Central memory CD8-positive, alpha-beta T cell (primary cell): ENCODE measurements at regions not wholly inside any gene's neighbourhood (a gene's known extent, or its start where the extent isn't known, plus 50 kb on each side); places are given as distances from the start of the nearest gene placed in this dataset.
"Not testable (repeated sequence)": the region's sequence is repeated elsewhere in the genome, so short reads cannot be mapped to it uniquely, and the experiment has no call there.

Source experiments
- ATAC-seq: fragments of 150-1000 bp; cut with Tn5 transposase; replicated peaks from 2 replicates; pipeline ENCODE4 v1.10.0; 2022; ENCODE audit warnings: mild to moderate bottlenecking, moderate FRiP score, moderate number of reproducible peaks; ENCODE audit not compliant: poor library complexity, severe bottlenecking; ENCODE audit errors: extremely low read depth
- DNase-seq, 2 donors: peaks; one replicate each; pipeline ENCODE4 v3.0.0; 2021; ENCODE audit warnings: low spot score in 2 of 2
- H3K27ac Mint-ChIP-seq: one replicate; pipeline ENCODE4 v1.8.0; 2022; ENCODE audit warnings: low read depth, mild to moderate bottlenecking, moderate library complexity, mixed read lengths
- H3K27me3 Mint-ChIP-seq: one replicate; pipeline ENCODE4 v1.8.0; 2022; ENCODE audit warnings: mixed read lengths
- H3K36me3 Mint-ChIP-seq: one replicate; pipeline ENCODE4 v1.8.0; 2022; ENCODE audit warnings: mild to moderate bottlenecking, moderate library complexity, mixed read lengths; ENCODE audit not compliant: insufficient read depth
- H3K4me1 Mint-ChIP-seq: one replicate; pipeline ENCODE4 v1.8.0; 2022; ENCODE audit warnings: mixed read lengths
- H3K4me3 Mint-ChIP-seq: one replicate; pipeline ENCODE4 v1.8.0; 2022; ENCODE audit warnings: mild to moderate bottlenecking, moderate library complexity, mixed read lengths
- H3K9me3 Mint-ChIP-seq: one replicate; pipeline ENCODE4 v1.8.0; 2022; ENCODE audit warnings: mixed read lengths

GRCh38 chr22:46044621-46045458, 67.9 kb upstream of the WNT7B start:
- Mint-ChIP-seq H3K27me3 (no peaks in the 10 kb centered on the region), H3K4me1 (peaks cover 12% of the 10 kb centered on the region), H3K9me3 (no peaks in the 10 kb centered on the region), H3K36me3 (peaks cover 4% of the 10 kb centered on the region), H3K27ac (peak overlapping the region; percentile 93), H3K4me3 (peak overlapping the region; percentile 79)
- no peak for DNase-seq
- ATAC-seq, result peak; percentile 42

GRCh38 chr22:46045459-46046298, 68.7 kb upstream of the WNT7B start:
- no peaks in the 10 kb centered on the region for H3K9me3 Mint-ChIP-seq
- H3K27me3 Mint-ChIP-seq, result no peaks in the 10 kb centered on the region
- H3K27ac Mint-ChIP-seq, result peak overlapping the region; percentile 72
- peaks cover 15% of the 10 kb centered on the region for H3K4me1 Mint-ChIP-seq
- ATAC-seq, result no peak
- DNase-seq, result no peak
- peaks cover 2% of the 10 kb centered on the region for H3K36me3 Mint-ChIP-seq
- H3K4me3 Mint-ChIP-seq, result peak overlapping the region; percentile 79

DNA sequence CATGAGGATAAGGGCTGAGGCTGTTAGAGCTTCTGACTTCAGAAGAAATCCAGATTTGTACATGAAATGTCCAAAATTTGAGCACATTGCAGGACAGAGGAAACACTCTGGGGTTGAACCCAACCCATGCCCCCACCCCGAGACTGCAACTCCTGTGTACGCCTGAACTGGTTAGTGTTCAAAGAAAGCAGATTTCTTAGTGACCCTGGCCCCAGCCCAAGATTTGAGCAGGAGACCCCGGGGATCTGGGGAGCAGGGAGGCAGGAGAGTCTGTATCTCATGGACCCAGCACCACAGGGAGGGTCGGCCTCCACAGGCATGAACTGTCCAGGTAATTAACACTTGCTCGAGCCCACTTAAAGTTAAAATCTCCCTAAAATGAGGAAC, 69.3 kb upstream of the WNT7B start:
- H3K27ac Mint-ChIP-seq, result no peak overlapping the region
- peaks cover 15% of the 10 kb centered on the region for H3K4me1 Mint-ChIP-seq
- no peak for ATAC-seq
- H3K4me3 Mint-ChIP-seq, result peak overlapping the region; percentile 79
- peaks cover 2% of the 10 kb centered on the region for H3K36me3 Mint-ChIP-seq
- H3K27me3 Mint-ChIP-seq, result no peaks in the 10 kb centered on the region
- DNase-seq, result no peak
- H3K9me3 Mint-ChIP-seq, result no peaks in the 10 kb centered on the region

DNA sequence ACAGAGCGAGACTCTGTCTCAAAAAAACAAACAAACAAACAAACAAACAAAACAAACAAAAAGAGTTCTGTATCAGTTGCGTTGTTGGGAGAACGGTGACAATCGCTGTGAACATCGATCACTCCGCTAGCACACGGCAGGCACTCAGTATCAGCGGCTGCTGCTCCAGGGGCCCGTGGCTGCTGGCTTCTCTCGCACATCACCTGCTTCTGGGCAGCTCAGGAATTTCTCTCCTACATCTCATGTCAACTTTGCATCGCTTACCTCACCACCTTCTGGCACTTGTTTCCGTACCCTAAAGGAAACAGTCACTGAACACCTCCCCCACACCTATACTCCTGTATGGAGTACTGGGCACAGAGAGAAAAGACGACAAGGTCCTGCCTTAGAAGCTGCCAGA, 70.3 kb upstream of the WNT7B start:
- Mint-ChIP-seq H3K27me3 (no peaks in the 10 kb centered on the region), H3K4me1 (peaks cover 15% of the 10 kb centered on the region), H3K27ac (no peak overlapping the region), H3K4me3 (no peak overlapping the region), H3K36me3 (peaks cover 2% of the 10 kb centered on the region), H3K9me3 (no peaks in the 10 kb centered on the region)
- ATAC-seq (no peak), DNase-seq (no peak)

GRCh38 chr22:46047841-46048595, 71.1 kb upstream of the WNT7B start:
- peaks cover 20% of the 10 kb centered on the region for H3K4me1 Mint-ChIP-seq
- DNase-seq, result no peak
- no peak overlapping the region for H3K27ac Mint-ChIP-seq
- H3K36me3 Mint-ChIP-seq, result peaks cover 3% of the 10 kb centered on the region
- H3K4me3 Mint-ChIP-seq, result no peak overlapping the region
- no peak for ATAC-seq
- no peaks in the 10 kb centered on the region for H3K9me3 Mint-ChIP-seq
- no peaks in the 10 kb centered on the region for H3K27me3 Mint-ChIP-seq

- peaks cover 24% of the 10 kb centered on the region for H3K4me1 Mint-ChIP-seq
- H3K27ac Mint-ChIP-seq, ATAC-seq, H3K4me3 Mint-ChIP-seq, H3K27me3 Mint-ChIP-seq, H3K36me3 Mint-ChIP-seq, H3K9me3 Mint-ChIP-seq, DNase-seq: not testable (repeated sequence)
Observed at GRCh38 chr22:46048661-46049060, 71.7 kb upstream of the WNT7B start.

DNA sequence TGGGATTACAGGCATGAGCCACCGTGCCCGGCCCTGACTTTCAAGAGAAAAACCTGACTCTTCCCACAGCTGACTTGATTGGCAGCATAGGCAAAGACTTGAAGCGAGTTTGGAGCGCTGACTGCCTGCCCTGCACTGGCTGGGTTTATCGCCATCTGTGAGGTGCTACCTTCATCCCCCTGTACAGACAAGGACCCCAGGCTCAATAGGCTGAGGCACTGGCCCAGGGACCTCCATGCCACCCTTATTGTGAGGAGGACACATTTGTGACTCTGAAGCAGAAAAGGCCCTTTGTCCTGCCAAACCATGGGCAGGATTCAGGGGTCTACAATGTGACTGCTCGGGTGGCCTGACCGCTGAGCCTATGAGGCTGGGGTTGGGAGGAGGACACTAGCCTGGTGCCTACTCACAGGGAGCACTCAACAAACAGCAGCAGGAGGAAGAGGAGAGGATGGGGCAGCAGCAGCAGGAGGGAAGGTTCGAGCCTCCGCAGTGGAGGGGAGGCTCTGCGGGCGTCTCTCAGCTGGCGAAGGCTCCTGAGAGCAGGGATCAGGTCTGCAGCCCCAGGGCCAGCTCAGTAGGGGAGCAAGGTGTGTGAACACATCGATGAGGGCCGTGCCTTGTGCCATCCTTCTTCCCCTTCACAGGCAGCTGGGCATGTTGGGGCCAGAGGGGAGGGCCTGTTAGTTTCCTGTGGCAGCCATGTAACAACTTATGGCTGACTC, 72.9 kb upstream of the WNT7B start:
- Mint-ChIP-seq H3K36me3 (peaks cover 7% of the 10 kb centered on the region), H3K9me3 (no peaks in the 10 kb centered on the region), H3K4me1 (peaks cover 18% of the 10 kb centered on the region), H3K27me3 (no peaks in the 10 kb centered on the region), H3K27ac (peak overlapping the region; percentile 76), H3K4me3 (no peak overlapping the region)
- ATAC-seq, result no peak
- no peak for DNase-seq

DNA sequence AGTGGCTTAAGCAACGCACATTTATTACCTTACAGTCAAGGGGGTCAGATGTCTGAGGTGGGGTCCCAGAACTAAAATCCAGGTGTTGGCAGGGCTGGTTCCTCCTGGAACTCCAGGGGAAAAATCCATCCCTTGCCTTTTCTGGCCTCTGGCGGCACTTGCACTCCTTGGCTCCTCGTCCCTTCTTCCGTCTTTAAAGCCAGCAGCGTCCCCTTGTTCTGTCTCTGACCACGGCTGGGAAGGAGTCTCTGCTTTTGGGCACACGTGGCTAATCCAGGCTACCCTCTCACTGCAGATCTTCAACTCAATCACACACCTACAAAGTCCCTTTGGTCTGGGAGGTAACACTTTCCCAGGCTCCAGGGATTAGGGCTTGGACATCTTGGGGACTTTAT, 73.5 kb upstream of the WNT7B start:
- peaks cover 24% of the 10 kb centered on the region for H3K4me1 Mint-ChIP-seq
- H3K4me3 Mint-ChIP-seq, result no peak overlapping the region
- DNase-seq, result no peak
- no peaks in the 10 kb centered on the region for H3K27me3 Mint-ChIP-seq
- peak overlapping the region; percentile 76 for H3K27ac Mint-ChIP-seq
- ATAC-seq, result no peak
- no peaks in the 10 kb centered on the region for H3K9me3 Mint-ChIP-seq
- H3K36me3 Mint-ChIP-seq, result peaks cover 8% of the 10 kb centered on the region

DNA sequence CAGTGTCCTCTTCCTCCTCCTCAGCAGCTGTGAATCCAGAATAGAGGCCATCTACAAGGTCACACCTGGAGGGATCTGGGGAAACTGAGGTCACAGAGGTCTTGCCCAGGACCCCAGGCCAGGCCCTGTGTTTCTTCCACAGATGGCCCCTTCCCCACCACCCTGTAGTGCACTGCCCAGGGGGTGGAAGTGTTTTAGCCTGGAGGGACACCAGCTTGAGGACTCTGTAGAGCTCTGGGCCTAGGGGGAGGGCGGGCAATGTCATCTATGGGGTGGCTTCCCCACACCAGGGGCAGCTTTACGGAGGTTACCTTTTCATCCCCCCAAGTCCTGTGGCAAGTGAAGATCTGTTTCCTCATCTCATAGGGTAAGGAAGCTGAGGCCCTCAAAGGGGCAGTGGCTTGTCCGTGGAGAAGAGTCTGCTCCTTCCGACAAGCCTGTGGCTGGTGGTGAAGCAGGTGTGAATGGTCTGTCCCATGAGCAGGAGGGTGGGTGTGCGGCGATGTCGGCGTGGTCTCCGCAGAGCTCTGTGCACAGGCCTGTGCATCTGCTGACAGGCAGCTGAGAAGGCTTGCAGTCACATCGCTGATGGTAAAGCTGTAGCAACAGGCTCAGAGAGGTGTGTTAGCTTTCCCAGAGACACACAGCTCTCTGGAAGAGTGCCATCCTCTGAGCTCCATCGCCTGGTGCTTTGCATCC, 74.1 kb upstream of the WNT7B start:
- peaks cover 9% of the 10 kb centered on the region for H3K36me3 Mint-ChIP-seq
- DNase-seq (no peak), ATAC-seq (no peak)
- H3K4me1 Mint-ChIP-seq, result peaks cover 27% of the 10 kb centered on the region
- H3K9me3 Mint-ChIP-seq, result no peaks in the 10 kb centered on the region
- H3K27ac Mint-ChIP-seq, result peak overlapping the region; percentile 76
- H3K4me3 Mint-ChIP-seq, result peak overlapping the region; percentile 11
- no peaks in the 10 kb centered on the region for H3K27me3 Mint-ChIP-seq

GRCh38 chr22:46051646-46052045, 74.7 kb upstream of the WNT7B start:
- Mint-ChIP-seq H3K27ac (peak overlapping the region; percentile 76), H3K4me3 (peak overlapping the region; percentile 11), H3K4me1 (peaks cover 27% of the 10 kb centered on the region), H3K27me3 (no peaks in the 10 kb centered on the region), H3K9me3 (no peaks in the 10 kb centered on the region), H3K36me3 (peaks cover 10% of the 10 kb centered on the region)
- ATAC-seq, result no peak
- no peak for DNase-seq

DNA sequence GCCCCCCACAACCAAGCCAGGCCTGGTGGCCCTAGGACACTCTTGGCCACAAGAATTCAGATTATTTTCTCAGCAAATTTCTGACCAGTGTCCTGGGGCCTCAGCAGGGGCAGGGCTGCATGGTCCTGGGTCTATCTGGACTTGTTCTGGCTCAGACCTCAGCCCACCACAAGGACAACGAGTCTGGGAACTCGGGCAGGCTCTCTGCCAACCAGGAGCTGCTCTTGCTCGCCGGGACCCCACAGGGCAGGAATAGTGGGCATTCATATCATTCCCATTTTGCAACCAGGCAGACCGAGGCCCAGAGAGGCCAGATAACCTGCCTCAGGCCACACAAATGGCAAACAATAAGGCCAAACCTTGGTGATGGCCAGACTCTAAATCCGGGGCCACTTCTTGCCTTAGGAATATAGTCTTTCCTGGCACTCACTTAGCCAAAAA, 75.4 kb upstream of the WNT7B start:
- no peak for DNase-seq
- ATAC-seq, result no peak
- no peaks in the 10 kb centered on the region for H3K9me3 Mint-ChIP-seq
- H3K4me1 Mint-ChIP-seq, result peaks cover 27% of the 10 kb centered on the region
- H3K4me3 Mint-ChIP-seq, result peak overlapping the region; percentile 86
- peak overlapping the region; percentile 91 for H3K27ac Mint-ChIP-seq
- H3K36me3 Mint-ChIP-seq, result peaks cover 8% of the 10 kb centered on the region
- no peaks in the 10 kb centered on the region for H3K27me3 Mint-ChIP-seq
